Activated CD8-positive, alpha-beta T cell treated with anti-CD3 and anti-CD28 coated beads for 36 hours (primary cell): ENCODE measurements at regions not wholly inside any gene's neighbourhood (a gene's known extent, or its start where the extent isn't known, plus 50 kb on each side); places are given as distances from the start of the nearest gene placed in this dataset.

Experiments used
- ATAC-seq: fragments of 200-7000 bp; cut with Tn5 transposase; one replicate; pipeline ENCODE4 v1.10.0; 2021; ENCODE audit warnings: mild to moderate bottlenecking, moderate library complexity
- CTCF ChIA-PET: fragments of 350-600 bp; sonication (Branson Sonifier 250); formaldehyde crosslinking; loops from one replicate; lab custom pipeline; 2021; ENCODE audit warnings: antibody characterized with exemption; lab: Charles Lee
- POLR2A ChIA-PET: fragments of 350-600 bp; sonication (Branson Sonifier 250); formaldehyde crosslinking; loops from one replicate; lab custom pipeline; 2021; ENCODE audit warnings: antibody characterized with exemption; lab: Charles Lee
- DNase-seq: peaks from one replicate; pipeline ENCODE4 v3.0.0-alpha.2; 2020
- H3K27ac Mint-ChIP-seq: one replicate; pipeline ENCODE4 v1.8.0; 2021; ENCODE audit warnings: mild to moderate bottlenecking, mixed read lengths
- H3K27me3 Mint-ChIP-seq: one replicate; pipeline ENCODE4 v1.8.0; 2021; ENCODE audit warnings: mixed read lengths
- H3K36me3 Mint-ChIP-seq: one replicate; pipeline ENCODE4 v1.8.0; 2021; ENCODE audit warnings: low read depth, mixed read lengths
- H3K4me1 Mint-ChIP-seq: one replicate; pipeline ENCODE4 v1.8.0; 2021; ENCODE audit warnings: low read depth, mixed read lengths
- H3K4me3 Mint-ChIP-seq: one replicate; pipeline ENCODE4 v1.8.0; 2021; ENCODE audit warnings: mild to moderate bottlenecking, moderate library complexity, mixed read lengths
- H3K9me3 Mint-ChIP-seq: one replicate; pipeline ENCODE4 v1.8.0; 2021; ENCODE audit warnings: mixed read lengths
- CTCF ChIP-seq: fragments of 200-600 bp; IDR thresholded peaks from one replicate; pipeline ENCODE4 v1.8.0; 2022; ENCODE audit warnings: antibody characterized with exemption, mild to moderate bottlenecking
- intact Hi-C: fragments of 100-400 bp; cut with micrococcal nuclease; formaldehyde crosslinking; loops from one replicate; pipeline ENCODE4 v1.10.0; 2022

DNA sequence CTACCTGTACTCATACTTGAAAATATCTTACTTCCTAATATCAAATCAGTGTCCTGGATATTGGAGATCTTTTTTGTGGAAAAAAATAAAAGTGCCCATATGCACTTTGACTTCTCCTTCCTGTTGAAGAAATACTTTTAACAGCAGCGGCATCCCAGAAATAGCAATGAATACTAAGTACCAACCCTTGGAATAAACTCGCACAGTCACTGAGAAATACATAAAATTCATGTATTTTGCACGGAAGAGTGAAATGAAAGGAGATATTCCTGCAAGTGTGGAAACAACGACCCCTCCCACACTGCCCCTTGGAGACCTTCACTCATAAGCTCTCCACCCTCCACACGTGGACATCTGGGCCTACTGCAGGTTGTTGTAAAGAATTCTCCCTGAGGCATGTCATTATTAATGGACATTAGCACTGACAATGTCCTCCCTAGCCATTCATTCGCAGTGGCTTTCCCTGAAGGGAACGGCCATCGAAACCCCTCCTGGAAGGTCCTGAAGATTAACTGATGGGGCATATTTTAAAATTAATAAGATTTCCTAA lies 407.6 kb upstream of the PFKP start:
- ChIA-PET CTCF (no interaction called here), POLR2A (no interaction called here)
- Mint-ChIP-seq H3K4me3 (no peak overlapping the region), H3K4me1 (no peaks in the 10 kb centered on the region), H3K27me3 (no peaks in the 10 kb centered on the region), H3K27ac (no peak overlapping the region), H3K9me3 (no peaks in the 10 kb centered on the region), H3K36me3 (no peaks in the 10 kb centered on the region)
- TF ChIP-seq CTCF = no peak
- DNase-seq (no peak), ATAC-seq (no peak)
- intact Hi-C loops = no loop called here

DNA sequence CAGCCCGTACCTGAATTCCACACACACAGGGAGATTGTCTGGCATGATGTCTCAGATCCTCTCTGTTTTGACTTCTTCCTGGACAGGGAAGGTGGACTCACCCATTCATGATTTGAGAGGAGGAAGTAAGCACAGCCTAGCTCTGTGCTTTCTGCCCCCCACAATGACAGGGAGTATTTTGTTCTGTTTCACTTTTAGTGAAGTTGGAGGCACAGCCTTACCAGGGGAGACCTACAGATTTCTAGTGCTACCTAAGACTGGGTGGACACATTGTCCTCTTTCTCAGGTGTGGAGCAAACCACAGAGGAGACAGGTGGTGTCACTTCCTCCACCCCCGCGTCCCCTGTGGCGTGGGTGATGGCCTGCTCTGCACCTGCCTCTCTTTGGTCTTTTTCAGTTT lies 408.6 kb upstream of the PFKP start:
- no peak for TF ChIP-seq CTCF
- no peak overlapping the region for H3K27ac Mint-ChIP-seq
- H3K36me3 Mint-ChIP-seq = no peaks in the 10 kb centered on the region
- H3K27me3 Mint-ChIP-seq = no peaks in the 10 kb centered on the region
- intact Hi-C loops = no loop called here
- no peak for DNase-seq
- no peak overlapping the region for H3K4me3 Mint-ChIP-seq
- ATAC-seq = no peak
- ChIA-PET CTCF (no interaction called here), POLR2A (no interaction called here)
- no peaks in the 10 kb centered on the region for H3K9me3 Mint-ChIP-seq
- H3K4me1 Mint-ChIP-seq = no peaks in the 10 kb centered on the region

DNA sequence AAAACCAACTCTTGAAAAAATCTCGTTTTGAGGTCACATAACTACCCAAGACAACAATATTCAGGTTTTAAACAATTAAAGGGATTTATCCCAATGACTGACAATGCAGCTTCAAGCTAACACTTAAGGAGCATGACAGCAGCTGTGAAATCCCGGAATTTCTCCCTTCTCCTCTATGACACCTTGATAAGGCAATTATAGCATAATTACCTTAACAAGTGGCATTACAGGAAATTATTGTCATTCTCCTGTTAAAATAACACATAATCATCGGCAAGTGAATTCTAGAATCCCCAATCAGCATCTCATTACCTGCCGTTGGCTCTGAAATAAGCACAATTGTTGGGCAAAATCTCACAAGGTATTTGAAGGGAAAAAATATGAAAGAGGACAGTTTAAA lies 417.0 kb upstream of the PFKP start:
- no peak for DNase-seq
- H3K4me1 Mint-ChIP-seq = no peaks in the 10 kb centered on the region
- H3K27ac Mint-ChIP-seq = no peak overlapping the region
- no peak for TF ChIP-seq CTCF
- ATAC-seq = no peak
- H3K36me3 Mint-ChIP-seq = no peaks in the 10 kb centered on the region
- no peaks in the 10 kb centered on the region for H3K27me3 Mint-ChIP-seq
- CTCF ChIA-PET = no interaction called here
- H3K4me3 Mint-ChIP-seq = no peak overlapping the region
- intact Hi-C loops = no loop called here
- POLR2A ChIA-PET = no interaction called here
- no peaks in the 10 kb centered on the region for H3K9me3 Mint-ChIP-seq

- no peaks in the 10 kb centered on the region for H3K9me3 Mint-ChIP-seq
- no peak overlapping the region for H3K4me3 Mint-ChIP-seq
- peaks cover 2% of the 10 kb centered on the region for H3K27me3 Mint-ChIP-seq
- CTCF ChIA-PET = no interaction called here
- TF ChIP-seq CTCF = no peak
- ATAC-seq (no peak), DNase-seq (no peak)
- no peaks in the 10 kb centered on the region for H3K36me3 Mint-ChIP-seq
- no peak overlapping the region for H3K27ac Mint-ChIP-seq
- intact Hi-C loops = no loop called here
- H3K4me1 Mint-ChIP-seq = no peaks in the 10 kb centered on the region
- POLR2A ChIA-PET = no interaction called here
Measured at GRCh38 chr10:2641028-2641427, 426.3 kb upstream of the PFKP start.

DNA sequence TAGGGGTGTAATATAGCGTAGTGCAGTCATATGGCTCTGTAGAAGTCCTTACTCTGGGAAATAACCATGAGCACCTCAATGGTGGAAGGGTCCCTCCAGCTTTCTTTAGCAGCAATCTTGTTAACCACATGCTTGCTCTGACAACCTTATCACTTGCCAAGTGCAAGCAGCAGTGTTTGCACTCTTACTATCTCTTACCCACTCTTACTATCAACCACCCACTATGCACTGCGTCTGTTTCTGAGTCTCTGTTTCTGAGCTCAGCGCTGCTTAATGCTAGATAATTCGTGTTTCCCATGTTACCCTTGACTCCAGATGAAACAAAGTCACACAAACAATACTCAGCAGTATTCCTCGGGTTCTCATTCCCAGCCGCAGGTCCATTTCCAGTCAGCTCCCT lies 433.7 kb upstream of the PFKP start:
- Mint-ChIP-seq H3K4me1 (no peaks in the 10 kb centered on the region), H3K27me3 (no peaks in the 10 kb centered on the region), H3K4me3 (no peak overlapping the region), H3K27ac (no peak overlapping the region), H3K36me3 (no peaks in the 10 kb centered on the region), H3K9me3 (no peaks in the 10 kb centered on the region)
- CTCF ChIA-PET = no interaction called here
- no peak for TF ChIP-seq CTCF
- ATAC-seq (no peak), DNase-seq (no peak)
- POLR2A ChIA-PET = no interaction called here
- intact Hi-C loops = no loop called here
